Vagina (tissue), 2 donors: ENCODE measurements at regions not wholly inside any gene's neighbourhood (a gene's known extent, or its start where the extent isn't known, plus 50 kb on each side); places are given as distances from the start of the nearest gene placed in this dataset.

Source experiments
- POLR2A ChIP-seq, 2 donors: fragments of 450-650 bp; IDR thresholded peaks; one replicate each; pipeline ENCODE4 v1.6.1; 2017; ENCODE audit warnings: antibody characterized with exemption in 2 of 2, mild to moderate bottlenecking in 2 of 2, moderate library complexity in 2 of 2
- TF ChIP-seq, protein P1 (sequence below), 3 experiments: fragments of 450-650 bp in 2 of 3; fragments of 200-600 bp in 1 of 3; sonication (generic) in 1 of 3; IDR thresholded peaks; one replicate each; pipeline ENCODE4 v1.5.1; 2017 to 2019; ENCODE audit warnings: antibody characterized with exemption in 3 of 3, mild to moderate bottlenecking in 2 of 3, moderate library complexity in 2 of 3

DNA sequence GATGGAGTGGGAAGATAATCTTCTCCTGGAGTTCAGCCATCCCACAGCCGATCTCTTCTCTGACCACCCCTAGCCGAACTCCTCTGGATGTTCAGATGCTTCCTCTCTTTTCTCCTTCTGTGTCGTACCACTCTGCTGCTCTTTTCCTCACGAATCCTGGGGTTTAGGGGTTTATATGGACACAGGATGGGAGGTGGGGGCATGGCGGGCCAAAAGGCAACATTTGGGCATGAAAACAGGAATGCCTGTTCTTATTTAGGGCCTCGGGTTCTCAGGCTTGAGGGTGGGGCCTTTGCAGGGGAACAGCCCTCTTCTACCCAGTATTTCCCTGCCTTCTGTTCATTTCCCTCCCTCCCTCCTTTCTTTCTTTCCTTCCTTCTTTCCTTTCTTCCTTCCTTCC lies 112.7 kb downstream of the SLC35B3 start:
- TF ChIP-seq, protein P1, sequence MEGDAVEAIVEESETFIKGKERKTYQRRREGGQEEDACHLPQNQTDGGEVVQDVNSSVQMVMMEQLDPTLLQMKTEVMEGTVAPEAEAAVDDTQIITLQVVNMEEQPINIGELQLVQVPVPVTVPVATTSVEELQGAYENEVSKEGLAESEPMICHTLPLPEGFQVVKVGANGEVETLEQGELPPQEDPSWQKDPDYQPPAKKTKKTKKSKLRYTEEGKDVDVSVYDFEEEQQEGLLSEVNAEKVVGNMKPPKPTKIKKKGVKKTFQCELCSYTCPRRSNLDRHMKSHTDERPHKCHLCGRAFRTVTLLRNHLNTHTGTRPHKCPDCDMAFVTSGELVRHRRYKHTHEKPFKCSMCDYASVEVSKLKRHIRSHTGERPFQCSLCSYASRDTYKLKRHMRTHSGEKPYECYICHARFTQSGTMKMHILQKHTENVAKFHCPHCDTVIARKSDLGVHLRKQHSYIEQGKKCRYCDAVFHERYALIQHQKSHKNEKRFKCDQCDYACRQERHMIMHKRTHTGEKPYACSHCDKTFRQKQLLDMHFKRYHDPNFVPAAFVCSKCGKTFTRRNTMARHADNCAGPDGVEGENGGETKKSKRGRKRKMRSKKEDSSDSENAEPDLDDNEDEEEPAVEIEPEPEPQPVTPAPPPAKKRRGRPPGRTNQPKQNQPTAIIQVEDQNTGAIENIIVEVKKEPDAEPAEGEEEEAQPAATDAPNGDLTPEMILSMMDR (IDR thresholded peaks at IDR 0.05), result no peak
- TF ChIP-seq POLR2A (IDR thresholded peaks at IDR 0.05), result no peak
